Parathyroid adenoma (tissue), 2 donors: ENCODE measurements at regions not wholly inside any gene's neighbourhood (a gene's known extent, or its start where the extent isn't known, plus 50 kb on each side); places are given as distances from the start of the nearest gene placed in this dataset.

Experiments
- H2AFZ ChIP-seq: fragments of 300-600 bp; sonication (generic); one replicate; pipeline ENCODE4 v1.7.0; 2017; ENCODE audit warnings: antibody characterized with exemption, mild to moderate bottlenecking
- H3K27ac ChIP-seq: fragments of 300-600 bp; sonication (generic); one replicate; pipeline ENCODE4 v1.7.0; 2017
- H3K27me3 ChIP-seq: fragments of 300-600 bp; sonication (generic); one replicate; pipeline ENCODE4 v1.7.0; 2017; ENCODE audit warnings: low read length; ENCODE audit not compliant: control insufficient read depth, insufficient read depth
- H3K36me3 ChIP-seq: fragments of 300-600 bp; sonication (generic); one replicate; pipeline ENCODE4 v1.7.0; 2017; ENCODE audit warnings: low read length; ENCODE audit not compliant: control insufficient read depth, insufficient read depth
- H3K4me1 ChIP-seq: fragments of 300-600 bp; sonication (generic); one replicate; pipeline ENCODE4 v1.7.0; 2017; ENCODE audit warnings: control low read depth
- H3K4me2 ChIP-seq: fragments of 300-600 bp; sonication (generic); one replicate; pipeline ENCODE4 v1.7.0; 2017; ENCODE audit warnings: low read length
- H3K4me3 ChIP-seq: fragments of 300-600 bp; sonication (generic); one replicate; pipeline ENCODE4 v1.7.0; 2017; ENCODE audit warnings: low read depth, low read length
- H3K79me2 ChIP-seq: fragments of 300-600 bp; sonication (generic); one replicate; pipeline ENCODE4 v1.7.0; 2017; ENCODE audit warnings: control low read depth
- H3K9ac ChIP-seq: fragments of 300-600 bp; sonication (generic); one replicate; pipeline ENCODE4 v1.7.0; 2017; ENCODE audit warnings: mild to moderate bottlenecking
- H3K9me3 ChIP-seq: fragments of 300-600 bp; sonication (generic); one replicate; pipeline ENCODE4 v1.7.0; 2017; ENCODE audit warnings: low read length; ENCODE audit not compliant: control insufficient read depth
- CTCF ChIP-seq: fragments of 300-600 bp; sonication (generic); IDR thresholded peaks from one replicate; pipeline ENCODE4 v1.7.0; 2017; ENCODE audit warnings: antibody characterized with exemption, mild to moderate bottlenecking
- donor health status: primary hyperparathyroidism.

GRCh38 chr6:8736156-8736895 is 301.0 kb upstream of the SLC35B3 start:
- no peak overlapping the region for H3K4me2 ChIP-seq
- H3K27ac ChIP-seq, result no peak overlapping the region
- H2AFZ ChIP-seq, result no peak overlapping the region
- no peaks in the 10 kb centered on the region for H3K36me3 ChIP-seq
- H3K4me3 ChIP-seq, result no peak overlapping the region
- no peaks in the 10 kb centered on the region for H3K9me3 ChIP-seq
- TF ChIP-seq CTCF, result no peak
- no peak overlapping the region for H3K9ac ChIP-seq
- no peaks in the 10 kb centered on the region for H3K27me3 ChIP-seq
- H3K4me1 ChIP-seq, result no peaks in the 10 kb centered on the region
- H3K79me2 ChIP-seq, result no peaks in the 10 kb centered on the region

GRCh38 chr6:8733879-8734278 is 298.5 kb upstream of the SLC35B3 start:
- Histone ChIP-seq H3K4me1 (no peaks in the 10 kb centered on the region), H3K4me3 (no peak overlapping the region), H3K27ac (no peak overlapping the region), H3K9ac (no peak overlapping the region), H3K27me3 (no peaks in the 10 kb centered on the region), H3K79me2 (no peaks in the 10 kb centered on the region), H3K9me3 (no peaks in the 10 kb centered on the region), H3K4me2 (no peak overlapping the region), H2AFZ (no peak overlapping the region), H3K36me3 (no peaks in the 10 kb centered on the region)
- no peak for TF ChIP-seq CTCF

- no peak for TF ChIP-seq CTCF
- no peaks in the 10 kb centered on the region for H3K27me3 ChIP-seq
Observed at GRCh38 chr6:8731874-8732273, 296.5 kb upstream of the SLC35B3 start.

GRCh38 chr6:8710668-8711431 is 275.5 kb upstream of the SLC35B3 start:
- Histone ChIP-seq H3K9me3 (no peaks in the 10 kb centered on the region), H2AFZ (no peak overlapping the region), H3K4me1 (no peaks in the 10 kb centered on the region), H3K4me2 (no peak overlapping the region), H3K4me3 (no peak overlapping the region), H3K9ac (no peak overlapping the region), H3K27ac (no peak overlapping the region), H3K27me3 (no peaks in the 10 kb centered on the region), H3K36me3 (no peaks in the 10 kb centered on the region), H3K79me2 (no peaks in the 10 kb centered on the region)
- TF ChIP-seq CTCF, result no peak

More at GRCh38 chr6:8731874-8732273, 296.5 kb upstream of the SLC35B3 start:
- Histone ChIP-seq H3K4me3 (no peak overlapping the region), H3K4me1 (no peaks in the 10 kb centered on the region), H3K9me3 (no peaks in the 10 kb centered on the region), H2AFZ (no peak overlapping the region), H3K79me2 (no peaks in the 10 kb centered on the region), H3K9ac (no peak overlapping the region), H3K27ac (no peak overlapping the region), H3K4me2 (no peak overlapping the region), H3K36me3 (no peaks in the 10 kb centered on the region)
